ENCODE measurements at regions not wholly inside any gene's neighbourhood (a gene's known extent, or its start where the extent isn't known, plus 50 kb on each side); places are given as distances from the start of the nearest gene placed in this dataset.

DNA sequence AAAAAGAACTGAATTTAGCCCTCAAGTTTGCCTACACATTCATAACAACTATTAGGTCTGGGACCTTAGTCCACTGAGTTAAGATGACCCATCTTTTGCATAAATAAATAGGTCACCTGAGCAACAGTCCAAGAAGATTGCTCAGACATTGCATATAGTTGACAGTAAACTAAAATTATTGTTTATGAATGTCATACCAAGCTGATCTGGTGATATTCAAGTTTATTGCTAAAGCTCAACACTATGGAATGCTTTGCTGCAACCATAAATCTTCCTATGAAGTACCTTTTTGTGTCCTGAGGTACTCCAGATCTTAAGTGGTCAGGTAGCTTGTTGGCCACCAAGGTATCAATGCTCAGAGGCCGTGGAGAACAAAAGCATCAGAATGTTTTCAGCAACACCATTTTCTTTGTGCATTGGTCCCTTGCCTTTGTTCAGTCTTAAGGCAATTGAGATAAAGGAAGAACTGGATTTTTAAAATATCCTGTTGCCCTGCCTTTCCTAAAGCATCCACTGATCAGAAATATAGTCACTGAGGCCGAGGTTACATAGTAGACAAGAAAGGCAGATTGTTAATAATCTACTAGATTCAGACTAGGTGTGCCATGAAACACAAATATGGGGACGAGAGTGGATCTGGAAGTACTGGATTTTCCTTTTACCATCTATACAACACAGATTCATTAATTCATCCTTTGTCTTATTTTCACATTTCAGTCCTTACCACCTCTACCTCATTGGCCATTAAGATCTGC is 321.3 kb downstream of the PTEN start:
- H2AFZ ChIP-seq (replicated peaks), result no peak overlapping the region
- no peaks in the 10 kb centered on the region for H3K79me2 ChIP-seq (ENCODE audit: low read depth)
- no peaks in the 10 kb centered on the region for H3K9me3 Mint-ChIP-seq
- no peak overlapping the region for H3K4me3 ChIP-seq
- no peak overlapping the region for H3K9ac ChIP-seq
- H3K4me2 ChIP-seq, result no peak overlapping the region
- no peaks in the 10 kb centered on the region for H3K27me3 Mint-ChIP-seq (ENCODE audit: insufficient read depth, low read depth)
- H3K4me1 ChIP-seq, result no peaks in the 10 kb centered on the region
- no peaks in the 10 kb centered on the region for H3K9me3 ChIP-seq (ENCODE audit: low read depth)
- no peaks in the 10 kb centered on the region for H3K4me1 Mint-ChIP-seq
- H4K20me1 ChIP-seq (ENCODE audit: low read depth), result no peaks in the 10 kb centered on the region
- H3K4me3 Mint-ChIP-seq, result no peak overlapping the region
- no peaks in the 10 kb centered on the region for H3K36me3 ChIP-seq
- no peak overlapping the region for H3K27ac ChIP-seq
- H3F3A ChIP-seq (ENCODE audit: low read depth), result no peaks in the 10 kb centered on the region
- H3K27ac Mint-ChIP-seq, result no peak overlapping the region
- H3K27me3 ChIP-seq, result no peaks in the 10 kb centered on the region
- H3K36me3 Mint-ChIP-seq, result no peaks in the 10 kb centered on the region
- TF ChIP-seq, protein P1, sequence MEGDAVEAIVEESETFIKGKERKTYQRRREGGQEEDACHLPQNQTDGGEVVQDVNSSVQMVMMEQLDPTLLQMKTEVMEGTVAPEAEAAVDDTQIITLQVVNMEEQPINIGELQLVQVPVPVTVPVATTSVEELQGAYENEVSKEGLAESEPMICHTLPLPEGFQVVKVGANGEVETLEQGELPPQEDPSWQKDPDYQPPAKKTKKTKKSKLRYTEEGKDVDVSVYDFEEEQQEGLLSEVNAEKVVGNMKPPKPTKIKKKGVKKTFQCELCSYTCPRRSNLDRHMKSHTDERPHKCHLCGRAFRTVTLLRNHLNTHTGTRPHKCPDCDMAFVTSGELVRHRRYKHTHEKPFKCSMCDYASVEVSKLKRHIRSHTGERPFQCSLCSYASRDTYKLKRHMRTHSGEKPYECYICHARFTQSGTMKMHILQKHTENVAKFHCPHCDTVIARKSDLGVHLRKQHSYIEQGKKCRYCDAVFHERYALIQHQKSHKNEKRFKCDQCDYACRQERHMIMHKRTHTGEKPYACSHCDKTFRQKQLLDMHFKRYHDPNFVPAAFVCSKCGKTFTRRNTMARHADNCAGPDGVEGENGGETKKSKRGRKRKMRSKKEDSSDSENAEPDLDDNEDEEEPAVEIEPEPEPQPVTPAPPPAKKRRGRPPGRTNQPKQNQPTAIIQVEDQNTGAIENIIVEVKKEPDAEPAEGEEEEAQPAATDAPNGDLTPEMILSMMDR (IDR thresholded peaks at IDR 0.05), result no peak
- TF ChIP-seq EZH2 (IDR thresholded peaks at IDR 0.05) (no peak), EZH2phosphoT487 (IDR thresholded peaks at IDR 0.05) (no peak)
- DNase-seq (ENCODE audit: low spot score), result no peak

DNA sequence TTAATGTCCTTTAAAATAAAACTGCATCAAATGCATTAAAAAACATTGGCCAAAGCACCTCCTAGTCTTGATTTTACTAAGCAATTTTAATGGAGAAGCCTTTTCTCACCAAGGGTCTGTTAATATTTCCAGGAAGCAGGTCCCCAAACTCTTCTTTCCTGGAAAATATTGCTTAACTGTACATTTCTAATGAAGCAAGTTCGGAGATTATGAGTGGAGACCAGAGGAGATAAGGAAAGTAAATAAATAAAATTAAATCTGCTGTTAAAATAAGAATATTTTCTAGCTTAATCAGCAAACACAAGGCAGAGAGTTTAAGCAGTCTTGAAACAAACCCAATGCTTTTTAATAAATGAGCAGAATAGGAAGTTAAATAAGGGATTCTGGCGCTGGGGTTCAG is 322.4 kb downstream of the PTEN start:
- H3K27me3 ChIP-seq, result no peaks in the 10 kb centered on the region
- DNase-seq (ENCODE audit: low spot score), result no peak
- H3K27me3 Mint-ChIP-seq (ENCODE audit: insufficient read depth, low read depth), result no peaks in the 10 kb centered on the region
- H3K36me3 ChIP-seq, result no peaks in the 10 kb centered on the region
- no peaks in the 10 kb centered on the region for H3K4me1 Mint-ChIP-seq
- TF ChIP-seq EZH2 (IDR thresholded peaks at IDR 0.05) (no peak), EZH2phosphoT487 (IDR thresholded peaks at IDR 0.05) (no peak)
- TF ChIP-seq, protein P1 (IDR thresholded peaks at IDR 0.05), result no peak
- no peak overlapping the region for H3K27ac ChIP-seq
- no peak overlapping the region for H3K4me3 Mint-ChIP-seq
- H3K4me3 ChIP-seq, result no peak overlapping the region
- H3K79me2 ChIP-seq (ENCODE audit: low read depth), result no peaks in the 10 kb centered on the region
- no peak overlapping the region for H3K4me2 ChIP-seq
- no peaks in the 10 kb centered on the region for H3F3A ChIP-seq (ENCODE audit: low read depth)
- no peaks in the 10 kb centered on the region for H4K20me1 ChIP-seq (ENCODE audit: low read depth)
- no peaks in the 10 kb centered on the region for H3K4me1 ChIP-seq
- no peak overlapping the region for H3K9ac ChIP-seq
- no peaks in the 10 kb centered on the region for H3K9me3 Mint-ChIP-seq
- no peak overlapping the region for H2AFZ ChIP-seq (replicated peaks)
- no peaks in the 10 kb centered on the region for H3K36me3 Mint-ChIP-seq
- no peak overlapping the region for H3K27ac Mint-ChIP-seq
- no peaks in the 10 kb centered on the region for H3K9me3 ChIP-seq (ENCODE audit: low read depth)

DNA sequence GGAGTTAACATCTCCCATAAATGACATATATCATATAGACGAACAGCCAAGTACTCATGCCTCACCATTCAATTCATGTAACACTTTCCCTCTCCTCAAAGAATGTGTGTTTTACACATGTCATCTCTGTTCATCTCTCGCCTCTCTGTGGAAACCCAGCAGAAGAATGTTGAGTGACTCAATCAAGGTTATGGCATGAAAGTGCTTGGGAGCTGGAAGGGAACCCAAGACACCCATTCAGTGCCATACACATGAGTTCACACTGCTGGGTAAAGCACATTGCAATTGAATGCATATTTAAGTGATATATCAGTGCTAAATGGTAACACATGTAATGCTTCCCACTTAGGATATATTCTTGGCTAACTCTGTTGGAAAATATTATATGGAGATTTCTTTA is 322.9 kb downstream of the PTEN start:
- no peaks in the 10 kb centered on the region for H3K4me1 Mint-ChIP-seq
- no peak overlapping the region for H3K27ac Mint-ChIP-seq
- H3K36me3 Mint-ChIP-seq, result no peaks in the 10 kb centered on the region
- no peaks in the 10 kb centered on the region for H4K20me1 ChIP-seq (ENCODE audit: low read depth)
- H2AFZ ChIP-seq (replicated peaks), result no peak overlapping the region
- H3K9me3 ChIP-seq (ENCODE audit: low read depth), result no peaks in the 10 kb centered on the region
- H3K9ac ChIP-seq, result no peak overlapping the region
- H3K27ac ChIP-seq, result no peak overlapping the region
- no peaks in the 10 kb centered on the region for H3F3A ChIP-seq (ENCODE audit: low read depth)
- H3K27me3 ChIP-seq, result no peaks in the 10 kb centered on the region
- no peak overlapping the region for H3K4me3 ChIP-seq
- TF ChIP-seq, protein P1 (IDR thresholded peaks at IDR 0.05), result no peak
- TF ChIP-seq EZH2 (IDR thresholded peaks at IDR 0.05) (no peak), EZH2phosphoT487 (IDR thresholded peaks at IDR 0.05) (no peak)
- H3K36me3 ChIP-seq, result no peaks in the 10 kb centered on the region
- DNase-seq (ENCODE audit: low spot score), result no peak
- peaks cover under 1% of the 10 kb centered on the region for H3K4me1 ChIP-seq
- H3K9me3 Mint-ChIP-seq, result no peaks in the 10 kb centered on the region
- no peak overlapping the region for H3K4me3 Mint-ChIP-seq
- no peak overlapping the region for H3K4me2 ChIP-seq
- no peaks in the 10 kb centered on the region for H3K27me3 Mint-ChIP-seq (ENCODE audit: insufficient read depth, low read depth)
- H3K79me2 ChIP-seq (ENCODE audit: low read depth), result no peaks in the 10 kb centered on the region

Data from neural progenitor cell (in vitro differentiated cells).